ENCODE measurements at regions not wholly inside any gene's neighbourhood (a gene's known extent, or its start where the extent isn't known, plus 50 kb on each side); places are given as distances from the start of the nearest gene placed in this dataset.
"Not testable (repeated sequence)": the region's sequence is repeated elsewhere in the genome, so short reads cannot be mapped to it uniquely, and the experiment has no call there.

GRCh38 chr3:180776433-180776832 lies 97.1 kb upstream of the CCDC39 start:
- WGBS, result 76% methylated on average over 4 of the region's 4 CpGs
- H2BK5ac ChIP-seq (ENCODE audit: low read depth, low read length, poor library complexity, severe bottlenecking), result no peak overlapping the region
- no peak overlapping the region for H2BK120ac ChIP-seq (ENCODE audit: low read depth, low read length)
- H3K4me1 ChIP-seq (ENCODE audit: control insufficient read depth, insufficient read depth, low read depth, low read length), result no peaks in the 10 kb centered on the region
- H3K9ac ChIP-seq (ENCODE audit: low read length), result no peak overlapping the region
- H3K27ac ChIP-seq (ENCODE audit: low read length, poor library complexity, severe bottlenecking), result no peak overlapping the region
- no peak overlapping the region for H2BK12ac ChIP-seq (ENCODE audit: low read length in 2 of 2)
- no peak overlapping the region for H4K8ac ChIP-seq (ENCODE audit: low read length)
- no peak overlapping the region for H3K18ac ChIP-seq (ENCODE audit: low read depth in 1 of 2, low read length in 2 of 2)
- no peak overlapping the region for H2AFZ ChIP-seq (ENCODE audit: low read depth, low read length)
- H3K36me3 ChIP-seq (ENCODE audit: control insufficient read depth in 1 of 2, insufficient read depth in 2 of 2, low read depth in 1 of 2, low read length in 2 of 2), result peaks cover 0 to 15% of the 10 kb centered on the region in 2 experiments
- H3K4me2 ChIP-seq (ENCODE audit: low read length, poor library complexity, severe bottlenecking), result no peak overlapping the region
- no peak overlapping the region for H2BK15ac ChIP-seq (ENCODE audit: low read depth, poor library complexity, severe bottlenecking)
- H3K9me3 ChIP-seq (ENCODE audit: control insufficient read depth, low read length), result peaks cover 39% of the 10 kb centered on the region
- no peaks in the 10 kb centered on the region for H3K79me1 ChIP-seq (replicated peaks; ENCODE audit: low read length, poor library complexity, severe bottlenecking)
- no peak overlapping the region for H3K23ac ChIP-seq (ENCODE audit: low read length in 2 of 2)
- no peak overlapping the region for H3K14ac ChIP-seq (ENCODE audit: low read length in 2 of 2)
- no peak overlapping the region for H3K4ac ChIP-seq (ENCODE audit: low read depth in 1 of 2, low read length in 2 of 2)
- H4K91ac ChIP-seq (ENCODE audit: low read length), result no peak overlapping the region
- H3K4me3 ChIP-seq (ENCODE audit: insufficient read depth in 1 of 2, low read depth in 1 of 2, low read length in 2 of 2), result no peak overlapping the region
- DNase-seq, result no peak
- H2AK5ac ChIP-seq (ENCODE audit: low read length, severe bottlenecking), result no peak overlapping the region
- no peaks in the 10 kb centered on the region for H3K27me3 ChIP-seq (ENCODE audit: control insufficient read depth in 1 of 2, insufficient read depth in 1 of 2, low read length in 2 of 2)

- Histone ChIP-seq H3K79me1 (replicated peaks; ENCODE audit: low read length, poor library complexity, severe bottlenecking) (no peaks in the 10 kb centered on the region), H3K9ac (ENCODE audit: low read length) (no peak overlapping the region), H4K91ac (ENCODE audit: low read length) (no peak overlapping the region), H3K23ac (ENCODE audit: low read length in 2 of 2) (no peak overlapping the region), H3K4me3 (ENCODE audit: insufficient read depth in 1 of 2, low read depth in 1 of 2, low read length in 2 of 2) (no peak overlapping the region), H3K4me1 (ENCODE audit: control insufficient read depth, insufficient read depth, low read depth, low read length) (no peaks in the 10 kb centered on the region), H2BK12ac (ENCODE audit: low read length in 2 of 2) (no peak overlapping the region), H3K27ac (ENCODE audit: low read length, poor library complexity, severe bottlenecking) (no peak overlapping the region), H2BK15ac (ENCODE audit: low read depth, poor library complexity, severe bottlenecking) (no peak overlapping the region), H3K36me3 (ENCODE audit: control insufficient read depth in 1 of 2, insufficient read depth in 2 of 2, low read depth in 1 of 2, low read length in 2 of 2) (peaks cover 0 to 20% of the 10 kb centered on the region in 2 experiments), H3K27me3 (ENCODE audit: control insufficient read depth in 1 of 2, insufficient read depth in 1 of 2, low read length in 2 of 2) (no peaks in the 10 kb centered on the region), H2BK120ac (ENCODE audit: low read depth, low read length) (no peak overlapping the region), H2AK5ac (ENCODE audit: low read length, severe bottlenecking) (no peak overlapping the region), H3K9me3 (ENCODE audit: control insufficient read depth, low read length) (peaks cover 29% of the 10 kb centered on the region), H3K18ac (ENCODE audit: low read depth in 1 of 2, low read length in 2 of 2) (no peak overlapping the region), H3K4ac (ENCODE audit: low read depth in 1 of 2, low read length in 2 of 2) (no peak overlapping the region), H2BK5ac (ENCODE audit: low read depth, low read length, poor library complexity, severe bottlenecking) (no peak overlapping the region), H3K14ac (ENCODE audit: low read length in 2 of 2) (no peak overlapping the region), H4K8ac (ENCODE audit: low read length) (no peak overlapping the region), H2AFZ (ENCODE audit: low read depth, low read length) (no peak overlapping the region), H3K4me2 (ENCODE audit: low read length, poor library complexity, severe bottlenecking) (no peak overlapping the region)
- WGBS, result 71% methylated on average over 1 of the region's 1 CpG
- DNase-seq, result no peak
These were observed 103.1 kb upstream of the CCDC39 start for GRCh38 chr3:180782195-180782984.

GRCh38 chr3:180786227-180786626 lies 106.9 kb upstream of the CCDC39 start:
- H3K27ac ChIP-seq (ENCODE audit: low read length, poor library complexity, severe bottlenecking); H2AFZ ChIP-seq (ENCODE audit: low read depth, low read length); H3K9ac ChIP-seq (ENCODE audit: low read length); H3K27me3 ChIP-seq (ENCODE audit: control insufficient read depth in 1 of 2, insufficient read depth in 1 of 2, low read length in 2 of 2); H3K36me3 ChIP-seq (ENCODE audit: control insufficient read depth in 1 of 2, insufficient read depth in 2 of 2, low read depth in 1 of 2, low read length in 2 of 2); H4K8ac ChIP-seq (ENCODE audit: low read length); H2AK5ac ChIP-seq (ENCODE audit: low read length, severe bottlenecking); H2BK120ac ChIP-seq (ENCODE audit: low read depth, low read length); H2BK12ac ChIP-seq (ENCODE audit: low read length in 2 of 2); H2BK15ac ChIP-seq (ENCODE audit: low read depth, poor library complexity, severe bottlenecking); H2BK5ac ChIP-seq (ENCODE audit: low read depth, low read length, poor library complexity, severe bottlenecking); H3K4ac ChIP-seq (ENCODE audit: low read depth in 1 of 2, low read length in 2 of 2); H3K79me1 ChIP-seq (replicated peaks; ENCODE audit: low read length, poor library complexity, severe bottlenecking); H3K14ac ChIP-seq (ENCODE audit: low read length in 2 of 2); DNase-seq; H3K9me3 ChIP-seq (ENCODE audit: control insufficient read depth, low read length); H3K4me1 ChIP-seq (ENCODE audit: control insufficient read depth, insufficient read depth, low read depth, low read length); H3K4me2 ChIP-seq (ENCODE audit: low read length, poor library complexity, severe bottlenecking); H3K4me3 ChIP-seq (ENCODE audit: insufficient read depth in 1 of 2, low read depth in 1 of 2, low read length in 2 of 2); H3K23ac ChIP-seq (ENCODE audit: low read length in 2 of 2); H3K18ac ChIP-seq (ENCODE audit: low read depth in 1 of 2, low read length in 2 of 2); H4K91ac ChIP-seq (ENCODE audit: low read length): not testable (repeated sequence)
- WGBS, result 53% methylated on average over 3 of the region's 3 CpGs

- Histone ChIP-seq H3K4ac (ENCODE audit: low read depth in 1 of 2, low read length in 2 of 2) (no peak overlapping the region), H3K18ac (ENCODE audit: low read depth in 1 of 2, low read length in 2 of 2) (no peak overlapping the region), H2BK5ac (ENCODE audit: low read depth, low read length, poor library complexity, severe bottlenecking) (no peak overlapping the region), H2AFZ (ENCODE audit: low read depth, low read length) (no peak overlapping the region), H3K4me3 (ENCODE audit: insufficient read depth in 1 of 2, low read depth in 1 of 2, low read length in 2 of 2) (no peak overlapping the region), H3K9ac (ENCODE audit: low read length) (no peak overlapping the region), H4K8ac (ENCODE audit: low read length) (no peak overlapping the region), H4K91ac (ENCODE audit: low read length) (no peak overlapping the region), H3K27ac (ENCODE audit: low read length, poor library complexity, severe bottlenecking) (no peak overlapping the region), H3K27me3 (ENCODE audit: control insufficient read depth in 1 of 2, insufficient read depth in 1 of 2, low read length in 2 of 2) (no peaks in the 10 kb centered on the region), H2AK5ac (ENCODE audit: low read length, severe bottlenecking) (no peak overlapping the region), H2BK12ac (ENCODE audit: low read length in 2 of 2) (no peak overlapping the region), H2BK120ac (ENCODE audit: low read depth, low read length) (no peak overlapping the region), H3K4me2 (ENCODE audit: low read length, poor library complexity, severe bottlenecking) (no peak overlapping the region), H3K79me1 (replicated peaks; ENCODE audit: low read length, poor library complexity, severe bottlenecking) (no peaks in the 10 kb centered on the region), H3K36me3 (ENCODE audit: control insufficient read depth in 1 of 2, insufficient read depth in 2 of 2, low read depth in 1 of 2, low read length in 2 of 2) (no peaks in the 10 kb centered on the region), H3K14ac (ENCODE audit: low read length in 2 of 2) (no peak overlapping the region), H3K23ac (ENCODE audit: low read length in 2 of 2) (no peak overlapping the region), H2BK15ac (ENCODE audit: low read depth, poor library complexity, severe bottlenecking) (no peak overlapping the region), H3K4me1 (ENCODE audit: control insufficient read depth, insufficient read depth, low read depth, low read length) (no peaks in the 10 kb centered on the region), H3K9me3 (ENCODE audit: control insufficient read depth, low read length) (no peaks in the 10 kb centered on the region)
- WGBS, result 64% methylated on average over 2 of the region's 2 CpGs
- DNase-seq, result no peak
These were observed 110.5 kb upstream of the CCDC39 start for GRCh38 chr3:180789774-180790173.

All from mesenchymal stem cell (in vitro differentiated cells and primary cell).